ENCODE measurements at regions not wholly inside any gene's neighbourhood (a gene's known extent, or its start where the extent isn't known, plus 50 kb on each side); places are given as distances from the start of the nearest gene placed in this dataset.

DNA sequence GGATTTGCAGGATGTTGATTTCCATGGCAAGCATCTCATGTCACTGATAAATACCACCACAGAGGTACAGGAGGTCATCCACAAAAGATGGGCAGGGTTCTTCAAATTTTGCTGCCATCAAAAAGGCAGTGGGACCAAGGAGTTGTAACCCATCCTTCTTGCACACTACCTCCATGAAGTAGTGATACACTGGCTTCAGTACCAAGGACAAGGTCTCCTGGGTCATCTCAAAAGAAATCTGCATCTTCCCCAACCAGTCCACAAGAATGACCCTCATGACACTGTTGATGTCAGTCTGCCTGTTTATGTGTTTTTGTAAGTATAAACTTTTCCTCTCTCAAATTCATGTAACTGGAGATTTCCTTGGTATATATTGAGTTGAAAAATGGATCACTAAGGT lies 298.2 kb downstream of the CDH9 start:
- CTCF ChIA-PET = no interaction called here
- Mint-ChIP-seq H3K27ac (no peak overlapping the region), H3K4me1 (ENCODE audit: low read depth) (no peaks in the 10 kb centered on the region), H3K36me3 (ENCODE audit: low read depth) (no peaks in the 10 kb centered on the region), H3K4me3 (no peak overlapping the region), H3K9me3 (peaks cover 5% of the 10 kb centered on the region), H3K27me3 (ENCODE audit: low read depth) (no peaks in the 10 kb centered on the region)
- DNase-seq = no peak
- intact Hi-C loops (cut with micrococcal nuclease) = no loop called here

DNA sequence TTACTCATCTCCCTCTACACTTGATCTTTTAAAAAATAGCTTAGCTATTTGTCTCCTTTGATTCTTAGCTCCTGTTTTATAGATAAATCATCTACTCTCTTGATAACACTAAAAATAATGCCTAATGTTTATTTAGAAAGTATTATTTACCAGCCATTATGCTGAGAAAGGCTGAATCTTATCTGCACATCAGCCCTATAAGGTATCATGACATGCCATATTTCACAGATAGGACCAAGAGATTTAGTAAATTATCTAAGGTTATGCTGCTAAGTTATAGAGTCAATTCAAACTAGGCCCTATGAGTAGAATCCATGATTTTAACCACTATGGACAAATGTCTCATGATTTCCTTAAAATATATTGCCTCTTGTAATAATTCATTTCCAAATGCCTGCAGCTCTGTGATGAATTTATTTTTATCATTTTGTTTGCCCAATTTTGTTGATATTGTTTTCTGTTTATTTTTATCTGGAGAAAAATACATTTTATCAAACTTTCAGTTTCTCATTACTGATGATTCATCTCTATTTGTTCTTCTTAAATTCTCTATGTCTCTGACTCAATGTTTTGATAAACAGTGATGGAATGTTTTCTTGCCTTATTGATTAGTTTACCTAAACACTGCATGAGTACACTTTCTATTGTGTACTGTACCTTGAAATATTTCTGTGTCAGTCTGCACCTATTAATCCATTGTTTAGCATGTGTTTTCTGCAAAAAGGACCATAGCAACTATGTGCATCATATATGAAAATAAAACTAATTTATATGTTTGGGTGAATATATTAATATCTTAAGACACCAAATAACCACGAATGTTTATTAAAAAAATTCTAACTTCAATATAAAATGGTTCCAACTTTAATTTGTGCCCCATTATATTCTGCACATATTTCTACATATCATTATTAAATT lies 300.8 kb downstream of the CDH9 start:
- Mint-ChIP-seq H3K4me1 (ENCODE audit: low read depth) (no peaks in the 10 kb centered on the region), H3K4me3 (no peak overlapping the region), H3K36me3 (ENCODE audit: low read depth) (no peaks in the 10 kb centered on the region), H3K27ac (no peak overlapping the region), H3K27me3 (ENCODE audit: low read depth) (no peaks in the 10 kb centered on the region), H3K9me3 (peaks cover 7% of the 10 kb centered on the region)
- no peak for DNase-seq
- intact Hi-C loops (cut with micrococcal nuclease) = no loop called here
- CTCF ChIA-PET = no interaction called here

DNA sequence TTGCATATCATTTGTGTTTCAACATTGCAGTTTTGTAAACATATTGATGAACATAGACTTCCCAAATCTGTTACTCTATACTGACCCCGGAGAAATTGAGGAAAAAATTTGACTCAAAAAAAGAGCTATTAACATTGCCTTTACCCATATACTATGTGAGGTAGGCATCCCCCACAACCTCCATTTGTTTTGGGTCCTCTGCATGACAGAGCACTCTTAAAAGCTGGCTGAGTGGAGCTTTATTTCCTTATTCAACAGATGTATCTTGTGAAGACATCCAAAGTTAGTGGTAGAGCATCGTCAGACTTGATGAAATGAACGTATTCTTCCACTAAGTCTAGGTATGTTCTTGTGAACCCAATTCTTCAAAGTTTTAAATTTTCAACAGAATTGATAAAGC lies 310.5 kb downstream of the CDH9 start:
- Mint-ChIP-seq H3K36me3 (ENCODE audit: low read depth) (no peaks in the 10 kb centered on the region), H3K4me1 (ENCODE audit: low read depth) (no peaks in the 10 kb centered on the region), H3K9me3 (peaks cover 12% of the 10 kb centered on the region), H3K27ac (no peak overlapping the region), H3K27me3 (ENCODE audit: low read depth) (no peaks in the 10 kb centered on the region), H3K4me3 (no peak overlapping the region)
- intact Hi-C loops (cut with micrococcal nuclease) = no loop called here
- DNase-seq = no peak
- CTCF ChIA-PET = no interaction called here

DNA sequence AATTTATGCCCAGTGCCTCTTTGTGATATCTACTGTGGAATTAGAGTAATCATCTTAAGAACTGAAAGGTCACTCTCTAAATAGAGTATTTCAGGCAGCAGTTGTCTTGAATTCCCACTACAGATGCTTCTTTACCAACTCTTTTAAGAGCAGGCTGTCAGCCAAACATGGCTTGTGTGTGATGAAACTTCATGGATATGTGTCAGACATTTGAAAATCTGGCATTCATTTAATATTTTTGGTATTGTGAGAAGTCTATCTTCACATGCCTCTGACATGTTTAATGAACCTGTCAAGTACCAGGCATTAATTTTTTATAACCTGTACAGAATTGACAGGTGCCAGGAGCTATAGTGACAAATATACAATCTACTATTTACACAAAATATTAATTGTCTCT lies 318.6 kb downstream of the CDH9 start:
- no peaks in the 10 kb centered on the region for H3K4me1 Mint-ChIP-seq (ENCODE audit: low read depth)
- intact Hi-C loops (cut with micrococcal nuclease) = no loop called here
- no peaks in the 10 kb centered on the region for H3K27me3 Mint-ChIP-seq (ENCODE audit: low read depth)
- CTCF ChIA-PET = no interaction called here
- H3K4me3 Mint-ChIP-seq = no peak overlapping the region
- no peak overlapping the region for H3K27ac Mint-ChIP-seq
- peaks cover 10% of the 10 kb centered on the region for H3K9me3 Mint-ChIP-seq
- no peaks in the 10 kb centered on the region for H3K36me3 Mint-ChIP-seq (ENCODE audit: low read depth)
- DNase-seq = no peak

DNA sequence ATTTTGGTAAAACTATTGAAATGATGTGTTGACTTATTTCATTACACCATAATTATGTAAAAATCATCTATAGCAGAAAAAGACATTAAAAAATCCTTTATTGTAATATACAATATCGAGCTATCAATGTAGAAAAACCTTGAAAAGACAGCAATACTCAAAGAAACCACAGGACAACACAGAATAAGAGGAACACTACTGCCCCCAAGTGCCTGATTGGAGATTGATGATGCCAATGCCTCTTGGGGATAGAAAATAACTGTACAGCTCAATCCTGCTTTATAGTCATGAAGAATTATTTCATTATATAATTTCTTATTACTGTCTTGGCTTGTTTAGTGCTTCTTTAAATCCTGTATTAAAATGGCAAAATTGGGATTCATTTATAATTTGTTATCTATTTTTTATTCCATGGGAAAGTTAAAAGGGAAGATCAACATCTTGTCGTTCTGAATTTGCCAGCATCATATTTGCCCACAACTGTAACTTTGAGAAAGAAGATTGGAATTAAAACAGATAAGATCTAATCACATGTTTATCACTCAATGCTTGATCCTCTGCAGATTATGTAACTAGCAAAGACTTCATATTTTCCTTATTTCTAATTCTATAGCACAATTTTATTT lies 337.5 kb downstream of the CDH9 start:
- Mint-ChIP-seq H3K27ac (no peak overlapping the region), H3K4me3 (no peak overlapping the region), H3K36me3 (ENCODE audit: low read depth) (no peaks in the 10 kb centered on the region), H3K4me1 (ENCODE audit: low read depth) (no peaks in the 10 kb centered on the region), H3K27me3 (ENCODE audit: low read depth) (no peaks in the 10 kb centered on the region), H3K9me3 (peaks cover 5% of the 10 kb centered on the region)
- DNase-seq = peak; percentile 35
- CTCF ChIA-PET = no interaction called here
- intact Hi-C loops (cut with micrococcal nuclease) = no loop called here

DNA sequence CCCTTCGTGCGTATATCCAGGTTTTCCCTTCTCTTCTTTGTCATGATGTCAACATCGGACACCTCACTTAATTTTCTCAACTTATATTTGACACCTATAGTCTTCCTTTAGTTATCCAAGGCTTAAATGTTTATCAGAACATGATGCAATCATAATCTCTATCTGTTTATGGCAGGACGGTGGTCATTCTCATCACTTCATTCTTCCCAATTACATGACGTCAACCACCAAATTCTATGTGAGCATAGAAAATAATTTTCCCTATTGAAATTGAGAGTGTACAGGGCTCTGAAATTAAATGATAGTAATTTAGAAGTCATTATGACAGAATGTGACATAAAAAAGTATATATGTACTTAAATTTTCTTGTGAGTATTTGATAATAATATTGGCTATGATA lies 345.4 kb downstream of the CDH9 start:
- no peak overlapping the region for H3K27ac Mint-ChIP-seq
- CTCF ChIA-PET = no interaction called here
- DNase-seq = no peak
- H3K36me3 Mint-ChIP-seq (ENCODE audit: low read depth) = no peaks in the 10 kb centered on the region
- H3K27me3 Mint-ChIP-seq (ENCODE audit: low read depth) = no peaks in the 10 kb centered on the region
- intact Hi-C loops (cut with micrococcal nuclease) = no loop called here
- no peaks in the 10 kb centered on the region for H3K9me3 Mint-ChIP-seq
- no peak overlapping the region for H3K4me3 Mint-ChIP-seq
- no peaks in the 10 kb centered on the region for H3K4me1 Mint-ChIP-seq (ENCODE audit: low read depth)

DNA sequence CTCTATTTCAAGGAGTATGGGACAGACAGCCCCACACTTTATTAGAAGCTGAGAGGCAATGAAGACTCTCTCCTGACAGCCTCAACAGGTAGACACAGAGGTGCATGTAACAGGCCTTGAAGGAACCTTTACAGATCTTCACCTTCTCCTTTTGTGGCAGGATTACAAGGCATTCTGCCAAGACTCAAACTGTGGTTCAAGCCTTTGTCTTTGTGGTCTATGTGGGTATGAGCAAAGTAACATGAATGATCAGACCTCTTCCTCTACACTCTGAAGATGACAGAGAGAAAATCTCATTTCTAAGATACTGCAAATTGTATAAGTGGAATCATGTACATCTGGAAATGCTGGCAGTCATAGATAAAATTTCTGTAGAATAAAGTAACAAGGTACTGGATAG lies 346.9 kb downstream of the CDH9 start:
- H3K9me3 Mint-ChIP-seq = no peaks in the 10 kb centered on the region
- no peaks in the 10 kb centered on the region for H3K27me3 Mint-ChIP-seq (ENCODE audit: low read depth)
- H3K27ac Mint-ChIP-seq = no peak overlapping the region
- DNase-seq = no peak
- no peaks in the 10 kb centered on the region for H3K4me1 Mint-ChIP-seq (ENCODE audit: low read depth)
- intact Hi-C loops (cut with micrococcal nuclease) = no loop called here
- no peaks in the 10 kb centered on the region for H3K36me3 Mint-ChIP-seq (ENCODE audit: low read depth)
- CTCF ChIA-PET = no interaction called here
- no peak overlapping the region for H3K4me3 Mint-ChIP-seq

DNA sequence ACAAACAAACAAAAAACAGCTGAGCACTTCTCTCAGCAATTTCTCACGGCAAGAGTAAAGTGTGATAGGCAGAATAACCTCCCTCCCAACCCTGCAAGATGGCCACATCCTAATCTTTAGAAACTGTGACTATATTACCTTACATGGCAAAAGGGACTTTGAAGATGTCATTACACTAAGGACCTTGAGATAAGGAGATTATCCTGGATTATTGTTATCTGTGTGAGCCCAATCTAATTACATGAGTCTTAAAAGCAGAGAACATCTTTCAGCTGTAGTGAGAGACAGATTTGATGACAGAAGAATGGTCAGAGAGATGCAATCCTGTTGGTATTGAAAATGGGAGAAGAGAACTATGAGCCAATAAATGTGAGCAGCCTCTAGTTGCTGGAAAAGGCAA lies 347.9 kb downstream of the CDH9 start:
- H3K36me3 Mint-ChIP-seq (ENCODE audit: low read depth) = no peaks in the 10 kb centered on the region
- H3K4me3 Mint-ChIP-seq = no peak overlapping the region
- H3K27ac Mint-ChIP-seq = no peak overlapping the region
- peaks cover 1% of the 10 kb centered on the region for H3K9me3 Mint-ChIP-seq
- CTCF ChIA-PET = no interaction called here
- DNase-seq = no peak
- intact Hi-C loops (cut with micrococcal nuclease) = no loop called here
- H3K4me1 Mint-ChIP-seq (ENCODE audit: low read depth) = no peaks in the 10 kb centered on the region
- H3K27me3 Mint-ChIP-seq (ENCODE audit: low read depth) = no peaks in the 10 kb centered on the region

DNA sequence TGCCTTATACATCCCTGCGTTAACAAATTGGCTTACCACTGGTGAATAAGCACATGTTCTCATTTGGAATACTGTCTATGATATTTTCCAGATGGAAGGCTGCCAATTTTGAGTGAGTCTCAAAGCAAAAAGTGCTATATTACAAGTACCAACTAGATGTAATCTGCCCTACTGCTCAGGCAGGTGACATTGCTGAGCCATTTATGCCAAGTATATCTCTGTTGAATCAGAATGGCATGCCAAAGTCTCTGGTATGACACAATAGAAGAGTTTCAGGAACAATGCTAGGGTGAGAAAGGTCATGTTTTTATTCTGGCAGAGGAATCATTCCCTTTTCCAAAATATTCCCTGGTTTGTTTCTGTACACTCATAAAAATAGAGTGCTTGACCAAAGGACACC lies 356.5 kb downstream of the CDH9 start:
- H3K4me1 Mint-ChIP-seq (ENCODE audit: low read depth) = no peaks in the 10 kb centered on the region
- no peaks in the 10 kb centered on the region for H3K27me3 Mint-ChIP-seq (ENCODE audit: low read depth)
- intact Hi-C loops (cut with micrococcal nuclease) = no loop called here
- H3K4me3 Mint-ChIP-seq = no peak overlapping the region
- peaks cover 7% of the 10 kb centered on the region for H3K9me3 Mint-ChIP-seq
- DNase-seq = no peak
- H3K27ac Mint-ChIP-seq = no peak overlapping the region
- no peaks in the 10 kb centered on the region for H3K36me3 Mint-ChIP-seq (ENCODE audit: low read depth)
- CTCF ChIA-PET = no interaction called here

DNA sequence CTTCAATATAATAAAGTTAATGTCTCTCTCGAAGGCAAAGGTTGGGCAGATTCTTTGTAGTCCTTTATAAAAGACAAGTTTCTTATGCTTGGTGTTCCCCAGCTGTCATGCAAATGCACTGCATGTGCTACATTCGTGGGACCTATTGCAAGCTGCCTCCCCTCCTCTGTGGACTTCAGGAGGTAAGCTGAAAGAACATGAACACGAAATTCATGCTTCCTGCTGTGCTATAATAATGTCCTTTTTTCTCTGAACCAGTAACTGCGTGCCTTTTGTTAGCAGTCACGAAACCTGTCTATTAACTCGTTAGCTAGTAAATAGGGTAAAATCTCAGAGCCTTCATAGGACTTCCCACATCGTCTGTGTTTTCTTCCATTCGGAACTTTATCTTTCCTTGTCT lies 363.5 kb downstream of the CDH9 start:
- Mint-ChIP-seq H3K27me3 (ENCODE audit: low read depth) (no peaks in the 10 kb centered on the region), H3K9me3 (peaks cover 3% of the 10 kb centered on the region), H3K36me3 (ENCODE audit: low read depth) (peaks cover 1% of the 10 kb centered on the region), H3K27ac (no peak overlapping the region), H3K4me1 (ENCODE audit: low read depth) (no peaks in the 10 kb centered on the region), H3K4me3 (no peak overlapping the region)
- DNase-seq = no peak
- CTCF ChIA-PET = no interaction called here
- intact Hi-C loops (cut with micrococcal nuclease) = no loop called here

DNA sequence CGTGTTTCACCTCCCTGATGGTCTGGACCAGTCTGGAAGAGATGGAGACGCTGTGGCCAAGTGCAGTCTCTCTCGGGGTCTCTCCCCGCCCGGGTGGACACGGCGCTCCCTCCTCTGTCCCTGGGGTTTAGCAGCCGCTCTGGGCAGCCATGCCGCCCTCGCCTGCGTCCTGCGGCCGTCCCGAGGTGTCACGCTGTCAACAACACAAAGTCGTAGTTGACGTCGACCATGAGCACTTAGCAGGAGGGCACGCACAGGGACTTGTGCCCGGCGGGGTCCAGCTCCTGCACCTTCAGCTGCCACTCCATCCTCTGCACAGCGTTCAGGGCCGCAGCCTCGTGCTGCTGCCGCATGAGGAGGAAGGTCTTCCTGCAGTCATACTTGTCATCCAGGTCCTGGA lies 368.9 kb downstream of the CDH9 start:
- no peak overlapping the region for H3K27ac Mint-ChIP-seq
- no peaks in the 10 kb centered on the region for H3K27me3 Mint-ChIP-seq (ENCODE audit: low read depth)
- intact Hi-C loops (cut with micrococcal nuclease) = no loop called here
- H3K4me1 Mint-ChIP-seq (ENCODE audit: low read depth) = no peaks in the 10 kb centered on the region
- peaks cover 3% of the 10 kb centered on the region for H3K9me3 Mint-ChIP-seq
- H3K4me3 Mint-ChIP-seq = no peak overlapping the region
- CTCF ChIA-PET = no interaction called here
- no peak for DNase-seq
- peaks cover 1% of the 10 kb centered on the region for H3K36me3 Mint-ChIP-seq (ENCODE audit: low read depth)

DNA sequence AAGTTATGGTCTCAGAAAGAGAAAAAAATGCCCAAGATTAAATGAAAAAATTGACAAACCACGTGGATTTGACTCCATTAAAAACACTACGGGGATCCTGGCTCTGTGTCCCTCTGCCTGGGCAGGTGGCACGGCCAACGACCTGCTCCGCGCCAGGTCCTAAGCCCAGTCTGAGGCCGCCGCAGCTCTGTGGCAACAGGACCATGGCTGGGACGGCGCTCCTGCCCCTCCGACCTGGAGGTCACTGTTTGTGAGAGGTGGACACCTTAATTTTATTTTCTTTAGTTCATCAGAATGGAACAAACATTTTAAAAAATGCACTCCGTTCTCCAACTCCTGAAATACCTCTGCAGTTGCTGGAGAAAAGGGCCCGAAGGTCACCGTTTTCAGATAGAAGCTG lies 369.4 kb downstream of the CDH9 start:
- H3K9me3 Mint-ChIP-seq = peaks cover 3% of the 10 kb centered on the region

DNA sequence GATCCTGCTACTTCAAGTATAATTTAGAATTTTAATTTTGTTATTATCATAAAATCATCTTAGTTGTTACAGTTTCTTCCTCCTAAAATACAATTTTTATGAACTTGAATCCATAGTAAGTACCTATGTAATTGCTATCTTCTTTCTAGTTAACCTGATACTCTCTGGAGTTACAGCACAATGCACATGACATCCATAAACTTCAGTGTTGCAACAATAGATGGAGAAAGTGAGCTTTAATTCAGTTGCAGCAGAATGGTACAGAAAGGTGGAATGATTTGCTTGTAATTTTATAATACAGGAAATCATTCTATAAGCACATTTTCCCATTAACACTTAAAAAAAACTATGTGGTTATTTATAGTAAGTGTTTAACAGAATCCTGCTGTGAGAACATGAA lies 372.0 kb downstream of the CDH9 start:
- intact Hi-C loops (cut with micrococcal nuclease) = no loop called here
- CTCF ChIA-PET = no interaction called here
- Mint-ChIP-seq H3K4me3 (no peak overlapping the region), H3K9me3 (peaks cover 1% of the 10 kb centered on the region), H3K4me1 (ENCODE audit: low read depth) (no peaks in the 10 kb centered on the region), H3K27me3 (ENCODE audit: low read depth) (no peaks in the 10 kb centered on the region), H3K27ac (no peak overlapping the region), H3K36me3 (ENCODE audit: low read depth) (no peaks in the 10 kb centered on the region)
- DNase-seq = no peak

More for the DNA sequence above, 369.4 kb downstream of the CDH9 start:
- DNase-seq = no peak
- Mint-ChIP-seq H3K4me1 (ENCODE audit: low read depth) (no peaks in the 10 kb centered on the region), H3K27me3 (ENCODE audit: low read depth) (no peaks in the 10 kb centered on the region), H3K27ac (no peak overlapping the region), H3K4me3 (no peak overlapping the region), H3K36me3 (ENCODE audit: low read depth) (peaks cover 1% of the 10 kb centered on the region)
- CTCF ChIA-PET = no interaction called here
- intact Hi-C loops (cut with micrococcal nuclease) = no loop called here

All from activated naive CD4-positive, alpha-beta T cell treated with anti-CD3 and anti-CD28 coated beads for 36 hours (primary cell).